ENCODE measurements at regions not wholly inside any gene's neighbourhood (a gene's known extent, or its start where the extent isn't known, plus 50 kb on each side); places are given as distances from the start of the nearest gene placed in this dataset.

- no peaks in the 10 kb centered on the region for H3K27me3 ChIP-seq (ENCODE audit: control insufficient read depth in 1 of 2, insufficient read depth in 2 of 2, low read length in 2 of 2)
- H3K4me3 ChIP-seq (replicated peaks in 1 of 3; ENCODE audit: insufficient read depth in 1 of 3, low read depth in 2 of 3, low read length in 3 of 3), result no peak overlapping the region
- CTCF ChIA-PET (ENCODE audit: low intra/inter-chr PET ratio, low total read pairs), result no interaction called here
- H2AFZ ChIP-seq (ENCODE audit: low read length), result no peak overlapping the region
- no peaks in the 10 kb centered on the region for H4K20me1 ChIP-seq (ENCODE audit: insufficient read depth, low read length)
- no peaks in the 10 kb centered on the region for H3K9me3 ChIP-seq (ENCODE audit: low read length)
- H3K9ac ChIP-seq (ENCODE audit: insufficient read depth, low read depth, low read length), result no peak overlapping the region
- POLR2A ChIA-PET, result no interaction called here
- BruUV-seq (replicated peaks), result no TSS peak
- no peaks in the 10 kb centered on the region for H3K79me2 ChIP-seq (ENCODE audit: insufficient read depth, low read length)
- ATAC-seq (no peak), DNase-seq (ENCODE audit: low spot score) (no peak), FAIRE-seq (no peak)
- no peaks in the 10 kb centered on the region for H3K36me3 ChIP-seq (replicated peaks in 1 of 2; ENCODE audit: control insufficient read depth in 1 of 2, insufficient read depth in 2 of 2, low read length in 2 of 2)
- H3K4me1 ChIP-seq (ENCODE audit: insufficient read depth, low read length), result no peaks in the 10 kb centered on the region
- H3K4me2 ChIP-seq (ENCODE audit: low read depth, low read length), result no peak overlapping the region
- H3K27ac ChIP-seq (ENCODE audit: extremely low read length, insufficient read depth, low read length), result no peak overlapping the region
- under 1% methylated on average over 9 of the region's 9 CpGs for WGBS (ENCODE audit: low lambda C conversion rate)
- intact Hi-C loops (cut with micrococcal nuclease; ENCODE audit: unreplicated experiment) (no loop called here), in situ Hi-C loops (cut with HindIII; ENCODE audit: extremely low pct_ligation_motif_present, low pct_unique_long_range_greater_than_20kb) (no loop called here)
- TF ChIP-seq GABPA (IDR thresholded peaks at IDR 0.05; ENCODE audit: low read depth, low read length) (no peak), GABPA (CRISPR knock-in tag; IDR thresholded peaks at IDR 0.05; ENCODE audit: low read depth) (no peak), SP2 (CRISPR knock-in tag; IDR thresholded peaks at IDR 0.05) (no peak), DZIP1 (CRISPR knock-in tag; IDR thresholded peaks at IDR 0.05) (no peak), ATRX (CRISPR knock-in tag; IDR thresholded peaks at IDR 0.05; ENCODE audit: borderline replicate concordance) (no peak), SSRP1 (CRISPR knock-in tag; IDR thresholded peaks at IDR 0.05) (no peak), ZNF260 (CRISPR knock-in tag; IDR thresholded peaks at IDR 0.05; ENCODE audit: borderline replicate concordance, low read depth) (no peak), NFIB (CRISPR knock-in tag; IDR thresholded peaks at IDR 0.05; ENCODE audit: borderline replicate concordance) (no peak), TIGD3 (CRISPR knock-in tag; IDR thresholded peaks at IDR 0.05; ENCODE audit: borderline replicate concordance) (no peak), ZNF407 (CRISPR knock-in tag; IDR thresholded peaks at IDR 0.05; ENCODE audit: not compliant biosample characterization) (no peak)
Measured at GRCh38 chr3:161576714-161577510, 80.3 kb downstream of the OTOL1 start.

All from HepG2 (cell line).